LNCAP (cell line): ENCODE measurements at regions not wholly inside any gene's neighbourhood (a gene's known extent, or its start where the extent isn't known, plus 50 kb on each side); places are given as distances from the start of the nearest gene placed in this dataset.

Source experiments
- TF ChIP-seq, protein P1 (sequence below): fragments of 450-650 bp; IDR thresholded peaks from 2 replicates; pipeline ENCODE4 v1.5.1; 2017; ENCODE audit warnings: mild to moderate bottlenecking

DNA sequence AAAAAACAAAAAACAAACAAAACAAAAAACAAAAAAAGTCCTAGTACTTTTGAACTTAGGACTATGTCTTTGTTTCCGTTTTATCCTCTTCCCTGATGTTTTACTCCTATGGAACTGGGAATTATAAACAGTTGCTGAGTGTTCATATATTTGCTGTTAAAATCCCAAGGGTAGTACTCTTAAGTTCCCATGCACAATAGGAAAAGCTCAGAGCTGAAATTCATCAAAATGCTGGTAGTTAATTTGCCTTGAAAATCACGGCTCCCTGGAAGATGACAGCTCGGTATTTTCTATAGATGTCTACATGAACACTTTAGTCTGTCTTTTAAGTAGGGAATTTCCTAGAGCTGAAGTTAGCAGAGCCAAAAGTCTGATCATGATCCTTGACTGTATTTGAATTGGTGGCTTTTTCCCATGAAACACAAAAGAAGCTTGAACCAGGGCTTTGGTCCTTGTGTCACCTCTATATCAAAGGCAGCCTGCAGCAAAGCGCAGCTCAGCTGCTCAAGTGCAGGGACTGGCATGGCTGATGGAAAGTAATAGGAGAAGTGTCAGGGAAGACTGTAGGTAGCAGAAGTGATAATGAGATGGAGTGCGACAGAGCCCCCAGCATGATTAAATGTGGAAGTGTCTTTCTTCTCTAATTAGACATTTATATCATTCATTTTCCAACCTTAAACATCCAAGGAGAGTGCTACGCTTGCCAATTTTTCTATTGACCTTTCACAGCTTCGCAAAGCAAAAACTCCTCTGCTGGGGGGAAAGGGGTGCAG, 310.9 kb downstream of the TRIM36 start:
- TF ChIP-seq, protein P1, sequence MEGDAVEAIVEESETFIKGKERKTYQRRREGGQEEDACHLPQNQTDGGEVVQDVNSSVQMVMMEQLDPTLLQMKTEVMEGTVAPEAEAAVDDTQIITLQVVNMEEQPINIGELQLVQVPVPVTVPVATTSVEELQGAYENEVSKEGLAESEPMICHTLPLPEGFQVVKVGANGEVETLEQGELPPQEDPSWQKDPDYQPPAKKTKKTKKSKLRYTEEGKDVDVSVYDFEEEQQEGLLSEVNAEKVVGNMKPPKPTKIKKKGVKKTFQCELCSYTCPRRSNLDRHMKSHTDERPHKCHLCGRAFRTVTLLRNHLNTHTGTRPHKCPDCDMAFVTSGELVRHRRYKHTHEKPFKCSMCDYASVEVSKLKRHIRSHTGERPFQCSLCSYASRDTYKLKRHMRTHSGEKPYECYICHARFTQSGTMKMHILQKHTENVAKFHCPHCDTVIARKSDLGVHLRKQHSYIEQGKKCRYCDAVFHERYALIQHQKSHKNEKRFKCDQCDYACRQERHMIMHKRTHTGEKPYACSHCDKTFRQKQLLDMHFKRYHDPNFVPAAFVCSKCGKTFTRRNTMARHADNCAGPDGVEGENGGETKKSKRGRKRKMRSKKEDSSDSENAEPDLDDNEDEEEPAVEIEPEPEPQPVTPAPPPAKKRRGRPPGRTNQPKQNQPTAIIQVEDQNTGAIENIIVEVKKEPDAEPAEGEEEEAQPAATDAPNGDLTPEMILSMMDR, result no peak

DNA sequence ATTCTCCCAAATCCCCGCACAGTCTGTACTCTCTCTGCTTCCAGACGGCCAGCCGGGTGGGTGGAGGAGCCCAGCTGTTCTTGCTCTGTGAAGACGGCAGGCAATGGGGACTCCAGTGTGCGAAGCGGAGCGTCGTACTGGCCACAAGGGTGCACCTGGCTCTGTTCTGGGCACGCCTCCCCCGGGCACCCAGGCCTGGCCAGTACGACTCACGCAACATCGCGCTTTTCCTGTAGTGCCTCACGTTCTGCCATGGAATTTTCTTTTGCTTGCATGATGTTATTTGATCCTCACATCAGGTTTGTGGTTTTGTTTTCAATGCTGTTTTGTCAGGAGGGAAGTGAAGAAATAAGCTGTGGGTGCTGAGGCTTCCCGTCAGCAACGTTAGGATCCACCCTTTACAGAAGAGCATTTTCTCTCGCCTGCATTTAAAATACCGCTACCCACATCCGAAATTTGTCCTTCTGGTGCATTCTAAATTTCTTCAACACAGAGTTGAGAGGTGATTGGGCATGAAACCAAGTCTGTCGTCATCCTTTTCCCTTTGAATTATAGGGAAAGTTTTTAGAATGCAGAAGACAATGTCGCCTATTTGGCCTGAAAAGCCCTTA, 311.7 kb downstream of the TRIM36 start:
- TF ChIP-seq, protein P1, result no peak

DNA sequence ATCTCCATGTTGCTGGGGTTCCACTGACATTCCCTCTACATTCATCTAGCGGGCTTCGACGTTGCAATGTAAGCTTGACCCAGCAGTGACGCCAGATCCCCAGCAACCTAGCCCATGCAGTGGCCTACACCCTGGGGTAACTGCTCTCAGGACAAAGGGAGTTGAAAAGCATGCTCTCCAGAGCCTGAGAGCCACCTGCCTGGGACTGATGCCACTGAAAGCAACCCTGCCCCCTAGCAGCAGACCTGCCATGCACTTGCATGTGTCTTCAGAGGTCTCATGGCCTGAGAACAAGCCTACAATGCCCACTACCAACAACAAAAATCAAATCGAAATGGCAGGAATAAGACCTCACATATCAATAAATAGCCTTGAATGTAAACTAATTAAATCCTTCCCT, 330.3 kb downstream of the TRIM36 start:
- TF ChIP-seq, protein P1, result no peak

DNA sequence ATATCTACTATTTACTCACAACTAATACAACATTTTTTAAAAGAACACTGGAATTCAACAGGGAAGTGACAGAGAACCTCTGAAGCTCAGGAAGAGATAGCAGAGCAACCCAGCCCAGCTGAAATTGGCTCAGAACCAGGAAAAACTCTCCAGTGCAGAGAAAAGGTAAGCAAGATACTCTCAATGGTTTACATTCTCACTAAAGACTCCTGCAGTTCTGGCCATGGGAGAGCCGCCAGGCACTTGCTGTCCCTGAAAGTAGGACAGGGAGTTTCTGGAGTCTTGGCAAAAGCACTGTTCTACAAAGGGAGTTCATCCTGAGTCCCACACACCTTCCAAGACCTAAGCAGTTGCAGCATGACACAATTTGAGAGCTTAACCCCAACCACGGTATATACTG, 330.8 kb downstream of the TRIM36 start:
- TF ChIP-seq, protein P1, result no peak

DNA sequence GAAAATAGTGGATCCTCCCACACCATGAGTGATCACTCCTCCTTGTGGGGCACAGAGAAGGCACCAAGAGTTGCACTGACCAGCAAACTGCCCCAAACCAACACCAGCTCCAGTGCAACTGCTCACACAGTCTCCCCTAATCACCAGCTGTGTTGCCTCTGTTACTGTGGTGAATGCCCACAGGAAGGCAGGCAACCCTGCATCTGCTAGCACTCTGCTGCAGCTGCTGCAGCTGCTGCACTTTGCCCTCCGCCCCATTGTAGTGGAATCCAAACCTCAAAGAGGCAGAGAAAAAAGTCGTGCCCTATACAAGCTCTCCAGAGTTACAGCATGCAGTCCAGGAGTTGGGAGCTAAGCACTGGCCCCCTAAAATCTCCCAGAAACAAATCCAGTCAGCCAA, 339.6 kb downstream of the TRIM36 start:
- TF ChIP-seq, protein P1, result no peak

DNA sequence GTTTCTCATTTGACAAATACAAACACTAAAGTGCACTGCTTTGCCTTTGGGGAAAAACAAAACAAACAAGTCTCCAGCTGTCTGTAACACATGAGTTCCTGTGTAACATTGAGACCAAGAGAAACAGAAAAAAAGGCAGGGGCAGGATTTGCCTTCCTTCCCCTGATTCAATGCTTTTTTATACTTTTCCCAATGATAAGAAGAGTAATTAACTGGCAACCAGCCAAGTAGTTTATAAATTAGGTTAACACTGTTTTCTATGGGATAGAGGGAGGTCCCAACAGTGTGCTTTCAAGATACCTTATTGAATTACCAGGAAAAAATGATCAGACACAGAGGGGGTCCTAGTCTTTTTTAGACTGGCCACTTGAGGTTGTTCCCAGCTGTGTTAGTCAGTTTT, 346.8 kb downstream of the TRIM36 start:
- TF ChIP-seq, protein P1, result no peak

DNA sequence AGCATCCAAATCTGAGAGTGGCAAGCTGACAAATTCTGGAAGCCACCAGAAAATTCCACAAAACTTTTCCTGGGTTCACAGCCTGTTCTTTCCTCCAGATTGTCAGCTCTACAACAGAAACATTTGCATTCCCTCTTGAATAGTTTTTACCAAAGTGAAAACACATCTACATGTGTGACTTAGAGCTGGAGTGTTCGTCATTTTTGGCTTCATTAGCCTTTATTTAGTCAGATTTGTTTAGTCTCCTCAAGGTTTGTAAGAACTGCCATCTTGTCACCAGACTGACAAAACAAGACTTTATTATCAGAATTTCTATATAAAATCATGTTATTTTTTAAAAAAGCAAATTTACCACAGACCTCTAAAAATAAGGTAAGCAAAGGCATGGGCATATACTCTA, 347.3 kb downstream of the TRIM36 start:
- TF ChIP-seq, protein P1, result no peak
